ENCODE measurements at regions not wholly inside any gene's neighbourhood (a gene's known extent, or its start where the extent isn't known, plus 50 kb on each side); places are given as distances from the start of the nearest gene placed in this dataset.

GRCh38 chr5:106292654-106293053, 1378.1 kb downstream of the EFNA5 start:
- H3K36me3 ChIP-seq, result no peaks in the 10 kb centered on the region
- intact Hi-C loops (cut with micrococcal nuclease), result no loop called here
- H3K27me3 ChIP-seq (ENCODE audit: low read depth), result no peaks in the 10 kb centered on the region
- H3K4me3 ChIP-seq, result no peak overlapping the region
- DNase-seq, result no peak
- no peaks in the 10 kb centered on the region for H3K4me1 ChIP-seq
- no peaks in the 10 kb centered on the region for H3K9me3 ChIP-seq (replicated peaks)
- TF ChIP-seq, protein P1, sequence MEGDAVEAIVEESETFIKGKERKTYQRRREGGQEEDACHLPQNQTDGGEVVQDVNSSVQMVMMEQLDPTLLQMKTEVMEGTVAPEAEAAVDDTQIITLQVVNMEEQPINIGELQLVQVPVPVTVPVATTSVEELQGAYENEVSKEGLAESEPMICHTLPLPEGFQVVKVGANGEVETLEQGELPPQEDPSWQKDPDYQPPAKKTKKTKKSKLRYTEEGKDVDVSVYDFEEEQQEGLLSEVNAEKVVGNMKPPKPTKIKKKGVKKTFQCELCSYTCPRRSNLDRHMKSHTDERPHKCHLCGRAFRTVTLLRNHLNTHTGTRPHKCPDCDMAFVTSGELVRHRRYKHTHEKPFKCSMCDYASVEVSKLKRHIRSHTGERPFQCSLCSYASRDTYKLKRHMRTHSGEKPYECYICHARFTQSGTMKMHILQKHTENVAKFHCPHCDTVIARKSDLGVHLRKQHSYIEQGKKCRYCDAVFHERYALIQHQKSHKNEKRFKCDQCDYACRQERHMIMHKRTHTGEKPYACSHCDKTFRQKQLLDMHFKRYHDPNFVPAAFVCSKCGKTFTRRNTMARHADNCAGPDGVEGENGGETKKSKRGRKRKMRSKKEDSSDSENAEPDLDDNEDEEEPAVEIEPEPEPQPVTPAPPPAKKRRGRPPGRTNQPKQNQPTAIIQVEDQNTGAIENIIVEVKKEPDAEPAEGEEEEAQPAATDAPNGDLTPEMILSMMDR (IDR thresholded peaks at IDR 0.05; ENCODE audit: borderline replicate concordance), result no peak
- no peak overlapping the region for H3K27ac ChIP-seq (replicated peaks)

GRCh38 chr5:106290841-106291240, 1379.9 kb downstream of the EFNA5 start:
- Histone ChIP-seq H3K9me3 (replicated peaks) (no peaks in the 10 kb centered on the region), H3K27ac (replicated peaks) (no peak overlapping the region), H3K36me3 (no peaks in the 10 kb centered on the region), H3K27me3 (ENCODE audit: low read depth) (no peaks in the 10 kb centered on the region), H3K4me1 (no peaks in the 10 kb centered on the region), H3K4me3 (no peak overlapping the region)
- intact Hi-C loops (cut with micrococcal nuclease), result no loop called here
- DNase-seq, result no peak
- TF ChIP-seq, protein P1 (IDR thresholded peaks at IDR 0.05; ENCODE audit: borderline replicate concordance), result no peak

DNA sequence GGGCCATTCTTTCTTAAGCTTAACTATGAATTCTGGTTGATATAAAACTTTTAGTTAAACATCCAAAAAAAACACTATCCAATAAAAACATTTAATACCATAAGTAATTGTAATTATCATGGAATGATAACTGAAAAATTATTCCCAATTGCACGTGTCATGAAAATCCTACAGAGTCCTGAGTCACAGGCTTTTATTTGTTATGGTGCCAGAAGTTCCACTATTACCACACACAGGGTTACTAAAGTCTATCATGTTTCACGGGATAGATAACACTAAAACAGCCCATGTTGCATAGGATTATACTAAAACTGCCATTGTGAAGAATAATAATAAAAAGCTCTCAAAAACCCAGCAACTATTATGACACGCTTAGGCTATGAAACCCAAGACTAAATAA, 1381.8 kb downstream of the EFNA5 start:
- H3K9me3 ChIP-seq (replicated peaks), result no peaks in the 10 kb centered on the region
- no peak overlapping the region for H3K27ac ChIP-seq (replicated peaks)
- H3K4me3 ChIP-seq, result no peak overlapping the region
- H3K4me1 ChIP-seq, result no peaks in the 10 kb centered on the region
- TF ChIP-seq, protein P1 (IDR thresholded peaks at IDR 0.05; ENCODE audit: borderline replicate concordance), result no peak
- no peaks in the 10 kb centered on the region for H3K36me3 ChIP-seq
- no peaks in the 10 kb centered on the region for H3K27me3 ChIP-seq (ENCODE audit: low read depth)
- intact Hi-C loops (cut with micrococcal nuclease), result no loop called here
- DNase-seq, result no peak

GRCh38 chr5:106277540-106278096, 1393.1 kb downstream of the EFNA5 start:
- Histone ChIP-seq H3K36me3 (no peaks in the 10 kb centered on the region), H3K4me1 (no peaks in the 10 kb centered on the region), H3K4me3 (no peak overlapping the region), H3K9me3 (replicated peaks) (peaks cover 9% of the 10 kb centered on the region), H3K27ac (replicated peaks) (no peak overlapping the region), H3K27me3 (ENCODE audit: low read depth) (no peaks in the 10 kb centered on the region)
- TF ChIP-seq, protein P1 (IDR thresholded peaks at IDR 0.05; ENCODE audit: borderline replicate concordance), result no peak
- intact Hi-C loops (cut with micrococcal nuclease), result no loop called here
- DNase-seq, result no peak

DNA sequence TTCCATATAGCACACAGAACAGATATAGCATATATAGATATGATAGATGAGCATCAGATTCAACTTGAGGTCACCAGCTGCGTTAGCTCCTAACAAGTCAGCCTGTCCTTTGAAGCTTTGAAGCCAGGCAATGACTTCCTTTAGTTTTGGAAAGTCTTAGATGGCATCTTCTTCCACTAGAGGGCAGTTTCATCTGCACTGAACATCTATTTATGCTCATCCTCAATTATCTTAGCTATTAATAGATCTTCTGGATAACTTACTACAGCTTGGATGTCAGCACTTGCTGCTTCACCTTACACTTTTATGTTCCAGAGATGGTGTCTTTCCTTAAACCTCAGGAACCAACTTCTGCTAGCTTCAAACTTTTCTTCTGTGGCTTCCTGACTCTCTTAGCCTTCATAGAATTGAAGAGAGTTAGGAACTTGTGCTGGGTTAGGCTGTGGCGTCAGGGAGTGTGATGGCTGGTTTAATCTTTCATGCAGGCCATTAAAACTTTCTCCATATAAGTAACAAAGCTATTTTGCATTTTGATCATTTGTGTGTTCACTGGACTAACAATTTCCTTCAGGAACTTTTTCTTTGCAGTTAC, 1401.4 kb downstream of the EFNA5 start:
- no peak overlapping the region for H3K4me3 ChIP-seq
- no peaks in the 10 kb centered on the region for H3K27me3 ChIP-seq (ENCODE audit: low read depth)
- no peak overlapping the region for H3K27ac ChIP-seq (replicated peaks)
- DNase-seq, result no peak
- no peaks in the 10 kb centered on the region for H3K36me3 ChIP-seq
- peaks cover 9% of the 10 kb centered on the region for H3K9me3 ChIP-seq (replicated peaks)
- TF ChIP-seq, protein P1 (IDR thresholded peaks at IDR 0.05; ENCODE audit: borderline replicate concordance), result peak; percentile 54
- no peaks in the 10 kb centered on the region for H3K4me1 ChIP-seq
- intact Hi-C loops (cut with micrococcal nuclease), result no loop called here

Measured in left ventricle myocardium inferior (tissue), 1 donor.